RWPE1 (cell line): ENCODE measurements at regions not wholly inside any gene's neighbourhood (a gene's known extent, or its start where the extent isn't known, plus 50 kb on each side); places are given as distances from the start of the nearest gene placed in this dataset.
A peak's percentile ranks its signal among the peaks of the same experiment; 100 is the strongest.

Experiments
- CTCF ChIA-PET: fragments of 350-600 bp; sonication (Branson Sonifier 250); formaldehyde crosslinking; extraction: SDS; loops from one replicate; lab custom pipeline; 2021; lab: Yijun Ruan, JAX
- POLR2A ChIA-PET: fragments of 400-600 bp; formaldehyde crosslinking; extraction: SDS; loops from one replicate; lab custom pipeline; 2020; ENCODE audit warnings: antibody characterized with exemption; ENCODE audit not compliant: low non-redundant PET; lab: Yijun Ruan, JAX
- DNase-seq: peaks from one replicate; pipeline ENCODE4 v3.0.0; 2012; ENCODE audit warnings: low spot score
- H3K27ac ChIP-seq: fragments of 450-650 bp; 2 replicates; pipeline ENCODE4 v1.5.1; 2017
- CTCF ChIP-seq: fragments of 450-650 bp; conservative IDR thresholded peaks from 2 replicates; pipeline ENCODE4 v1.5.1; 2017; ENCODE audit warnings: low read depth, mild to moderate bottlenecking

- POLR2A ChIA-PET: no interaction called here
- CTCF ChIA-PET: no interaction called here
- no peak for DNase-seq
- H3K27ac ChIP-seq: no peak overlapping the region
- no peak for TF ChIP-seq CTCF
Observed at GRCh38 chr1:208917281-208917680, 666.2 kb upstream of the CAMK1G start.

GRCh38 chr1:208917723-208918122 is 665.8 kb upstream of the CAMK1G start:
- CTCF ChIA-PET: no interaction called here
- DNase-seq: peak; percentile 13
- TF ChIP-seq CTCF: no peak
- POLR2A ChIA-PET: no interaction called here
- H3K27ac ChIP-seq: no peak overlapping the region

GRCh38 chr1:208918160-208918559 is 665.4 kb upstream of the CAMK1G start:
- POLR2A ChIA-PET: no interaction called here
- no peak overlapping the region for H3K27ac ChIP-seq
- TF ChIP-seq CTCF: no peak
- DNase-seq: no peak
- CTCF ChIA-PET: no interaction called here

GRCh38 chr1:208919371-208919770 is 664.1 kb upstream of the CAMK1G start:
- ChIA-PET CTCF (no interaction called here), POLR2A (no interaction called here)
- H3K27ac ChIP-seq: no peak overlapping the region

GRCh38 chr1:208921259-208921658 is 662.3 kb upstream of the CAMK1G start:
- TF ChIP-seq CTCF: no peak
- ChIA-PET POLR2A (no interaction called here), CTCF (interaction anchor here (0.7 kb wide), 1 partner anchor 253 kb away, joined by 3 read pairs; no protein-coding TSS in a partner anchor)
- no peak for DNase-seq
- no peak overlapping the region for H3K27ac ChIP-seq

More at GRCh38 chr1:208919371-208919770, 664.1 kb upstream of the CAMK1G start:
- DNase-seq: peak; percentile 67
- TF ChIP-seq CTCF: no peak

GRCh38 chr1:208923456-208923855 is 660.1 kb upstream of the CAMK1G start:
- no peak for DNase-seq
- POLR2A ChIA-PET: no interaction called here
- no peak overlapping the region for H3K27ac ChIP-seq
- no peak for TF ChIP-seq CTCF
- CTCF ChIA-PET: interaction anchor here (0.5 kb wide), 1 partner anchor 58 kb away, joined by 3 read pairs; no protein-coding TSS in a partner anchor
